H9 (cell line): ENCODE measurements at regions not wholly inside any gene's neighbourhood (a gene's known extent, or its start where the extent isn't known, plus 50 kb on each side); places are given as distances from the start of the nearest gene placed in this dataset.

Experiments
- DNase-seq: peaks from one replicate; pipeline ENCODE4 v3.0.0-alpha.2; 2017
- H2AFZ ChIP-seq: one replicate; pipeline ENCODE4 v1.6.1; 2013; ENCODE audit warnings: mild to moderate bottlenecking, low read length, control low read depth, moderate library complexity
- H2AK5ac ChIP-seq: 2 replicates; pipeline ENCODE4 v1.6.1; 2013; ENCODE audit warnings: low read length, control low read depth, mixed read lengths; ENCODE audit not compliant: insufficient read length
- H2BK120ac ChIP-seq: one replicate; pipeline ENCODE4 v1.6.1; 2013; ENCODE audit warnings: low read depth, mild to moderate bottlenecking, low read length, control low read depth, inconsistent platforms; ENCODE audit not compliant: poor library complexity, severe bottlenecking
- H2BK12ac ChIP-seq: 2 replicates; pipeline ENCODE4 v1.6.1; 2013; ENCODE audit warnings: low read length, control low read depth, mixed read lengths, low read depth; ENCODE audit not compliant: insufficient read length
- H2BK15ac ChIP-seq: 2 replicates; pipeline ENCODE4 v1.6.1; 2013; ENCODE audit warnings: low read depth, low read length, control low read depth
- H2BK20ac ChIP-seq: one replicate; pipeline ENCODE4 v1.6.1; 2013; ENCODE audit warnings: low read depth, mild to moderate bottlenecking, low read length, control low read depth, inconsistent platforms; ENCODE audit not compliant: poor library complexity, severe bottlenecking
- H2BK5ac ChIP-seq: 2 replicates; pipeline ENCODE4 v1.6.1; 2013; ENCODE audit warnings: low read length, control low read depth, mixed read lengths; ENCODE audit not compliant: insufficient read length
- H3K14ac ChIP-seq: 2 replicates; pipeline ENCODE4 v1.6.1; 2013; ENCODE audit warnings: low read length, control low read depth; ENCODE audit not compliant: insufficient read depth
- H3K18ac ChIP-seq: 2 replicates; pipeline ENCODE4 v1.6.1; 2013; ENCODE audit warnings: low read depth, mild to moderate bottlenecking, mixed read lengths, low read length, control low read depth; ENCODE audit not compliant: insufficient read length
- H3K23ac ChIP-seq: 2 replicates; pipeline ENCODE4 v1.6.1; 2013; ENCODE audit warnings: low read length, control low read depth, mixed read lengths, low read depth; ENCODE audit not compliant: insufficient read length
- H3K23me2 ChIP-seq: 2 replicates; pipeline ENCODE4 v1.6.1; 2013; ENCODE audit warnings: low read depth, mild to moderate bottlenecking, mixed read lengths, low read length, control low read depth; ENCODE audit not compliant: insufficient read length, poor library complexity, severe bottlenecking
- H3K27ac ChIP-seq: 2 replicates; pipeline ENCODE4 v1.5.1; 2013; ENCODE audit warnings: low read length, control low read depth, mixed read lengths, low read depth; ENCODE audit not compliant: insufficient read length
- H3K27me3 ChIP-seq: 2 replicates; pipeline ENCODE4 v1.6.1; 2013; ENCODE audit warnings: low read length, control low read depth, inconsistent platforms; ENCODE audit not compliant: insufficient read depth
- H3K4ac ChIP-seq: 2 replicates; pipeline ENCODE4 v1.6.1; 2013; ENCODE audit warnings: low read depth, mild to moderate bottlenecking, control low read depth, inconsistent platforms, low read length, moderate library complexity
- H3K4me1 ChIP-seq: 2 replicates; pipeline ENCODE4 v1.6.1; 2013; ENCODE audit warnings: low read length, control low read depth, inconsistent platforms; ENCODE audit not compliant: insufficient read depth
- H3K4me2 ChIP-seq: 2 replicates; pipeline ENCODE4 v1.6.1; 2013; ENCODE audit warnings: low read length, control low read depth, mixed read lengths; ENCODE audit not compliant: insufficient read length, insufficient read depth
- H3K56ac ChIP-seq: 2 replicates; pipeline ENCODE4 v1.6.1; 2013; ENCODE audit warnings: low read depth, mild to moderate bottlenecking, mixed read lengths, low read length, control low read depth; ENCODE audit not compliant: insufficient read length
- H3K79me1 ChIP-seq: 2 replicates; pipeline ENCODE4 v1.6.1; 2013; ENCODE audit warnings: low read depth, mild to moderate bottlenecking, moderate library complexity, low read length, control low read depth, inconsistent platforms; ENCODE audit not compliant: insufficient read depth, poor library complexity, severe bottlenecking
- H3K79me2 ChIP-seq: 2 replicates; pipeline ENCODE4 v1.6.1; 2013; ENCODE audit warnings: low read length, control low read depth, inconsistent platforms; ENCODE audit not compliant: insufficient read depth
- H3K9ac ChIP-seq: 2 replicates; pipeline ENCODE4 v1.6.1; 2013; ENCODE audit warnings: low read length, control low read depth, mixed read lengths; ENCODE audit not compliant: insufficient read length; ENCODE audit errors: extremely low read depth
- H3K9me3 ChIP-seq: one replicate; pipeline ENCODE4 v1.6.1; 2013; ENCODE audit warnings: low read depth, low read length, inconsistent platforms; ENCODE audit not compliant: control insufficient read depth
- H3T11ph ChIP-seq: one replicate; pipeline ENCODE4 v1.6.1; 2013; ENCODE audit warnings: mild to moderate bottlenecking, low read length, control low read depth, inconsistent platforms
- H4K20me1 ChIP-seq: one replicate; pipeline ENCODE4 v1.6.1; 2013; ENCODE audit not compliant: control insufficient read depth, insufficient read length, insufficient read depth
- H4K5ac ChIP-seq: 2 replicates; pipeline ENCODE4 v1.6.1; 2013; ENCODE audit warnings: low read depth, mild to moderate bottlenecking, mixed read lengths, low read length, control low read depth; ENCODE audit not compliant: insufficient read length
- H4K8ac ChIP-seq: replicated peaks from 2 replicates; pipeline ENCODE4 v1.6.1; 2013; ENCODE audit warnings: low read length, control low read depth, mixed read lengths, low read depth; ENCODE audit not compliant: insufficient read length
- H4K91ac ChIP-seq: 2 replicates; pipeline ENCODE4 v1.6.1; 2013; ENCODE audit warnings: low read depth, mild to moderate bottlenecking, moderate library complexity, mixed read lengths, low read length, control low read depth; ENCODE audit not compliant: insufficient read length
- H3K27ac Mint-ChIP-seq, 3 experiments: 2 replicates in 2 of 3; 3 replicates in 1 of 3; pipeline ENCODE4 v1.8.0; 2020 to 2021; ENCODE audit warnings: mixed read lengths in 3 of 3, mild to moderate bottlenecking in 1 of 3, moderate library complexity in 1 of 3
- H3K27me3 Mint-ChIP-seq: 2 replicates; pipeline ENCODE4 v1.8.0; 2021; ENCODE audit warnings: low read depth, mild to moderate bottlenecking, moderate library complexity, mixed read lengths
- H3K36me3 Mint-ChIP-seq, 3 experiments: 2 replicates in 2 of 3; 3 replicates in 1 of 3; pipeline ENCODE4 v1.8.0; 2020 to 2021; ENCODE audit warnings: low read depth in 3 of 3, mixed read lengths in 3 of 3; ENCODE audit not compliant: insufficient read depth in 1 of 3
- H3K4me1 Mint-ChIP-seq, 2 experiments: 2 replicates each; pipeline ENCODE4 v1.8.0; 2020; ENCODE audit warnings: mixed read lengths in 2 of 2
- H3K4me3 Mint-ChIP-seq, 2 experiments: 2 replicates in 1 of 2; 3 replicates in 1 of 2; pipeline ENCODE4 v1.8.0; 2020 to 2021; ENCODE audit warnings: mild to moderate bottlenecking in 2 of 2, mixed read lengths in 2 of 2, moderate library complexity in 1 of 2
- H3K9me3 Mint-ChIP-seq, 2 experiments: 2 replicates in 1 of 2; 3 replicates in 1 of 2; pipeline ENCODE4 v1.8.0; 2020; ENCODE audit warnings: mild to moderate bottlenecking in 2 of 2, mixed read lengths in 2 of 2, moderate library complexity in 1 of 2
- WGBS: extraction: QIAGEN DNeasy Blood & Tissue Kit; methylation state at CpG from one replicate; pipeline ENCODE4 v1.1.7; 2013; ENCODE audit warnings: missing lambda C conversion rate, low lambda C conversion rate, mixed read lengths; ENCODE audit not compliant: insufficient read length; ENCODE audit errors: extremely low coverage; 5-methylcytosine and 5-hydroxymethylcytosine counted together
- TF ChIP-seq, protein P1 (sequence below): fragments of 200-600 bp; sonication (generic); conservative IDR thresholded peaks from 3 replicates; pipeline ENCODE4 v1.8.0; 2021; ENCODE audit warnings: antibody characterized with exemption, mild to moderate bottlenecking

DNA sequence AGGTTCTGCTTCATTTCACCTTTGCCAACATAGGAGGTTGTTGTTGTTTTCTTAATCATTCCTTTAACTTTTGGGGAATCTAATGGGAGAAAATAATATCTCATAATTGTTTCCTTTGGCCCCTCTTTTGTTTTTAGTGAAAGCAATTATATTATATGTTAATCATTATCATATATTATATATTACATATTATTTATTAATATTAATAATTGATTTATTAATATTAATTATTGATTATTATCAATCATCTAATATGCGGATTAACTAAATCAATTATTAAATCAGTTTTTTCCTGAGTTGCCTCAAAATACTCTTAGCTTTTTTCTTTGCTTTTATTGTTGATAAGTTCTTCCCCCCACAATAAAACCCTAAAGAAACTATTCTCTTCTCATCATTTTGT lies 443.8 kb downstream of the GATA3 start:
- DNase-seq = no peak
- Histone ChIP-seq H3T11ph (no peak overlapping the region), H3K23ac (no peak overlapping the region), H2BK120ac (no peak overlapping the region), H3K4ac (no peak overlapping the region), H3K4me2 (no peak overlapping the region), H2BK20ac (no peak overlapping the region), H3K79me1 (no peaks in the 10 kb centered on the region), H3K56ac (no peak overlapping the region), H2AFZ (no peak overlapping the region), H2BK12ac (no peak overlapping the region), H3K4me1 (peaks cover 4% of the 10 kb centered on the region; the same call in 1 of the 2 replicates), H3K9ac (no peak overlapping the region), H2BK5ac (no peak overlapping the region), H3K9me3 (no peaks in the 10 kb centered on the region), H3K14ac (no peak overlapping the region), H2AK5ac (no peak overlapping the region), H4K5ac (no peak overlapping the region), H3K27ac (no peak overlapping the region), H3K27me3 (no peaks in the 10 kb centered on the region), H4K91ac (no peak overlapping the region), H2BK15ac (no peak overlapping the region), H3K23me2 (no peaks in the 10 kb centered on the region), H4K8ac (no peak overlapping the region), H4K20me1 (no peaks in the 10 kb centered on the region), H3K18ac (no peak overlapping the region), H3K79me2 (no peaks in the 10 kb centered on the region)
- Mint-ChIP-seq H3K27ac (no peak overlapping the region), H3K36me3 (no peaks in the 10 kb centered on the region), H3K4me1 (peaks cover 23 to 26% of the 10 kb centered on the region in 2 experiments), H3K9me3 (no peaks in the 10 kb centered on the region; a peak in 1 of 5 replicates), H3K4me3 (no peak overlapping the region), H3K27me3 (peaks cover 5% of the 10 kb centered on the region; the same call in 1 of the 2 replicates)
- TF ChIP-seq, protein P1, sequence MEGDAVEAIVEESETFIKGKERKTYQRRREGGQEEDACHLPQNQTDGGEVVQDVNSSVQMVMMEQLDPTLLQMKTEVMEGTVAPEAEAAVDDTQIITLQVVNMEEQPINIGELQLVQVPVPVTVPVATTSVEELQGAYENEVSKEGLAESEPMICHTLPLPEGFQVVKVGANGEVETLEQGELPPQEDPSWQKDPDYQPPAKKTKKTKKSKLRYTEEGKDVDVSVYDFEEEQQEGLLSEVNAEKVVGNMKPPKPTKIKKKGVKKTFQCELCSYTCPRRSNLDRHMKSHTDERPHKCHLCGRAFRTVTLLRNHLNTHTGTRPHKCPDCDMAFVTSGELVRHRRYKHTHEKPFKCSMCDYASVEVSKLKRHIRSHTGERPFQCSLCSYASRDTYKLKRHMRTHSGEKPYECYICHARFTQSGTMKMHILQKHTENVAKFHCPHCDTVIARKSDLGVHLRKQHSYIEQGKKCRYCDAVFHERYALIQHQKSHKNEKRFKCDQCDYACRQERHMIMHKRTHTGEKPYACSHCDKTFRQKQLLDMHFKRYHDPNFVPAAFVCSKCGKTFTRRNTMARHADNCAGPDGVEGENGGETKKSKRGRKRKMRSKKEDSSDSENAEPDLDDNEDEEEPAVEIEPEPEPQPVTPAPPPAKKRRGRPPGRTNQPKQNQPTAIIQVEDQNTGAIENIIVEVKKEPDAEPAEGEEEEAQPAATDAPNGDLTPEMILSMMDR = no peak
- WGBS = no CpG with 5 or more reads among the region's 1 CpG
